ENCODE measurements at regions not wholly inside any gene's neighbourhood (a gene's known extent, or its start where the extent isn't known, plus 50 kb on each side); places are given as distances from the start of the nearest gene placed in this dataset.

- DNase-seq (ENCODE audit: low read depth, low spot score): no peak
Measured at GRCh38 chr14:76657846-76658245, 103.4 kb upstream of the VASH1 start.

GRCh38 chr14:76662580-76662979 lies 98.7 kb upstream of the VASH1 start:
- no peak for DNase-seq (ENCODE audit: low read depth, low spot score)

GRCh38 chr14:76664790-76665189 lies 96.5 kb upstream of the VASH1 start:
- DNase-seq (ENCODE audit: low read depth, low spot score): no peak

- peak; percentile 48 for DNase-seq (ENCODE audit: low read depth, low spot score)
Measured at GRCh38 chr14:76666746-76667145, 94.5 kb upstream of the VASH1 start.

- no peak for DNase-seq (ENCODE audit: low read depth, low spot score)
Measured at GRCh38 chr14:76669770-76670169, 91.5 kb upstream of the VASH1 start.

GRCh38 chr14:76672123-76672522 lies 89.1 kb upstream of the VASH1 start:
- no peak for DNase-seq (ENCODE audit: low read depth, low spot score)

GRCh38 chr14:76673261-76673660 lies 88.0 kb upstream of the VASH1 start:
- DNase-seq (ENCODE audit: low read depth, low spot score): no peak

GRCh38 chr14:76675046-76675445 lies 86.2 kb upstream of the VASH1 start:
- DNase-seq (ENCODE audit: low read depth, low spot score): no peak

- DNase-seq (ENCODE audit: low read depth, low spot score): no peak
Measured at GRCh38 chr14:76676539-76676938, 84.7 kb upstream of the VASH1 start.

- no peak for DNase-seq (ENCODE audit: low read depth, low spot score)
Measured at GRCh38 chr14:76677534-76678145, 83.6 kb upstream of the VASH1 start.

- no peak for DNase-seq (ENCODE audit: low read depth, low spot score)
Measured at GRCh38 chr14:76678244-76678800, 82.9 kb upstream of the VASH1 start.

GRCh38 chr14:76682367-76682766 lies 78.9 kb upstream of the VASH1 start:
- no peak for DNase-seq (ENCODE audit: low read depth, low spot score)

GRCh38 chr14:76686646-76687045 lies 74.6 kb upstream of the VASH1 start:
- no peak for DNase-seq (ENCODE audit: low read depth, low spot score)

GRCh38 chr14:76687611-76688382 lies 73.5 kb upstream of the VASH1 start:
- no peak for DNase-seq (ENCODE audit: low read depth, low spot score)

- no peak for DNase-seq (ENCODE audit: low read depth, low spot score)
Measured at GRCh38 chr14:76688383-76688671, 72.9 kb upstream of the VASH1 start.

GRCh38 chr14:76690502-76691105 lies 70.7 kb upstream of the VASH1 start:
- DNase-seq (ENCODE audit: low read depth, low spot score): no peak

- no peak for DNase-seq (ENCODE audit: low read depth, low spot score)
Measured at GRCh38 chr14:76694106-76694505, 67.2 kb upstream of the VASH1 start.

GRCh38 chr14:76695263-76695920 lies 65.9 kb upstream of the VASH1 start:
- no peak for DNase-seq (ENCODE audit: low read depth, low spot score)

GRCh38 chr14:76696361-76696760 lies 64.9 kb upstream of the VASH1 start:
- peak; percentile 22 for DNase-seq (ENCODE audit: low read depth, low spot score)

- peak; percentile 9 for DNase-seq (ENCODE audit: low read depth, low spot score)
Measured at GRCh38 chr14:76696791-76697190, 64.5 kb upstream of the VASH1 start.

- no peak for DNase-seq (ENCODE audit: low read depth, low spot score)
Measured at GRCh38 chr14:76697246-76697905, 63.9 kb upstream of the VASH1 start.

GRCh38 chr14:76698191-76698590 lies 63.1 kb upstream of the VASH1 start:
- DNase-seq (ENCODE audit: low read depth, low spot score): no peak

Measured in ELF-1 (cell line).